ENCODE measurements at regions not wholly inside any gene's neighbourhood (a gene's known extent, or its start where the extent isn't known, plus 50 kb on each side); places are given as distances from the start of the nearest gene placed in this dataset.

GRCh38 chr1:37423810-37424209 is 50.6 kb upstream of the ZC3H12A start:
- H2BK20ac ChIP-seq (ENCODE audit: low read depth, low read length, poor library complexity, severe bottlenecking) = no peak overlapping the region
- TF ChIP-seq CTCF (conservative IDR thresholded peaks at IDR 0.05) = no peak
- no peak overlapping the region for H3K23ac ChIP-seq (ENCODE audit: insufficient read length, low read depth, low read length)
- H3K27me3 Mint-ChIP-seq (ENCODE audit: low read depth) = peaks cover 22% of the 10 kb centered on the region
- no peak overlapping the region for H4K5ac ChIP-seq (ENCODE audit: insufficient read length, low read depth, low read length)
- H3K4me2 ChIP-seq (ENCODE audit: insufficient read depth, insufficient read length, low read length) = no peak overlapping the region
- peak overlapping the region in 1 of 2 experiments; percentile 26; a peak in 1 of 5 replicates for H3K4me3 Mint-ChIP-seq
- no peaks in the 10 kb centered on the region for H3K4me1 ChIP-seq (ENCODE audit: insufficient read depth, low read length)
- no peak overlapping the region for H3K9ac ChIP-seq (ENCODE audit: extremely low read depth, insufficient read length, low read length)
- DNase-seq = no peak
- H3T11ph ChIP-seq (ENCODE audit: low read length) = no peak overlapping the region
- H2BK120ac ChIP-seq (ENCODE audit: low read depth, low read length, poor library complexity, severe bottlenecking) = no peak overlapping the region
- no peak overlapping the region for H3K4ac ChIP-seq (ENCODE audit: low read depth, low read length)
- no peak overlapping the region for H4K8ac ChIP-seq (replicated peaks; ENCODE audit: insufficient read length, low read depth, low read length)
- H3K79me2 ChIP-seq (ENCODE audit: insufficient read depth, low read length) = no peaks in the 10 kb centered on the region
- H3K14ac ChIP-seq (ENCODE audit: insufficient read depth, low read length) = no peak overlapping the region
- no peak overlapping the region for H2AK5ac ChIP-seq (ENCODE audit: insufficient read length, low read length)
- no peaks in the 10 kb centered on the region; a peak in 1 of 5 replicates for H3K9me3 Mint-ChIP-seq
- no peak overlapping the region for H2BK15ac ChIP-seq (ENCODE audit: low read depth, low read length)
- no peak overlapping the region for H3K18ac ChIP-seq (ENCODE audit: insufficient read length, low read depth, low read length)
- H2AFZ ChIP-seq (ENCODE audit: low read length) = no peak overlapping the region
- H4K20me1 ChIP-seq (ENCODE audit: control insufficient read depth, insufficient read depth, insufficient read length) = no peaks in the 10 kb centered on the region
- no peak overlapping the region for H3K56ac ChIP-seq (ENCODE audit: insufficient read length, low read depth, low read length)
- H3K27ac ChIP-seq (ENCODE audit: insufficient read length, low read depth, low read length) = no peak overlapping the region
- H3K23me2 ChIP-seq (ENCODE audit: insufficient read length, low read depth, low read length, poor library complexity, severe bottlenecking) = no peaks in the 10 kb centered on the region
- no peak overlapping the region for H2BK12ac ChIP-seq (ENCODE audit: insufficient read length, low read depth, low read length)
- no peaks in the 10 kb centered on the region for H3K9me3 ChIP-seq (ENCODE audit: control insufficient read depth, low read depth, low read length)
- H3K36me3 Mint-ChIP-seq (ENCODE audit: insufficient read depth in 1 of 3, low read depth in 3 of 3) = no peaks in the 10 kb centered on the region
- no peak overlapping the region; a peak in 1 of 7 replicates for H3K27ac Mint-ChIP-seq
- H4K91ac ChIP-seq (ENCODE audit: insufficient read length, low read depth, low read length) = no peak overlapping the region
- no CpG with 5 or more reads among the region's 9 CpGs for WGBS (ENCODE audit: extremely low coverage, insufficient read length, low lambda C conversion rate)
- H3K79me1 ChIP-seq (ENCODE audit: insufficient read depth, low read depth, low read length, poor library complexity, severe bottlenecking) = no peaks in the 10 kb centered on the region
- no peak overlapping the region for H2BK5ac ChIP-seq (ENCODE audit: insufficient read length, low read length)
- H3K4me1 Mint-ChIP-seq = peaks cover 2% of the 10 kb centered on the region in 2 experiments; a peak in 2 of 4 replicates
- no peaks in the 10 kb centered on the region for H3K27me3 ChIP-seq (ENCODE audit: insufficient read depth, low read length)

All from H9 (cell line).